Stimulated activated CD8-positive, alpha-beta memory T cell treated with anti-CD3 and anti-CD28 coated beads, Interleukin-7, amount 100 ng/mL, for 1 hour (primary cell): ENCODE measurements at regions not wholly inside any gene's neighbourhood (a gene's known extent, or its start where the extent isn't known, plus 50 kb on each side); places are given as distances from the start of the nearest gene placed in this dataset.
"Not testable (repeated sequence)": the region's sequence is repeated elsewhere in the genome, so short reads cannot be mapped to it uniquely, and the experiment has no call there.

Source experiments
- DNase-seq, 2 donors: peaks; one replicate each; pipeline ENCODE4 v3.0.0-alpha.2; 2020; ENCODE audit warnings: low read depth in 2 of 2

GRCh38 chr7:24134535-24134934 is 149.5 kb upstream of the NPY start:
- no peak for DNase-seq

GRCh38 chr7:24135003-24135817 is 148.8 kb upstream of the NPY start:
- no peak for DNase-seq

GRCh38 chr7:24137338-24137737 is 146.7 kb upstream of the NPY start:
- no peak for DNase-seq

GRCh38 chr7:24138343-24138742 is 145.6 kb upstream of the NPY start:
- DNase-seq: no peak

- DNase-seq: no peak
Measured at GRCh38 chr7:24140001-24140400, 144.0 kb upstream of the NPY start.

GRCh38 chr7:24141874-24142509 is 142.0 kb upstream of the NPY start:
- DNase-seq: no peak

- DNase-seq: no peak
Measured at GRCh38 chr7:24143547-24143946, 140.4 kb upstream of the NPY start.

GRCh38 chr7:24151944-24152343 is 132.0 kb upstream of the NPY start:
- no peak for DNase-seq

- no peak for DNase-seq
Measured at GRCh38 chr7:24152356-24152755, 131.6 kb upstream of the NPY start.

- DNase-seq: no peak
Measured at GRCh38 chr7:24152877-24153472, 131.0 kb upstream of the NPY start.

GRCh38 chr7:24157666-24158065 is 126.3 kb upstream of the NPY start:
- no peak for DNase-seq

GRCh38 chr7:24158975-24159374 is 125.0 kb upstream of the NPY start:
- no peak for DNase-seq

GRCh38 chr7:24164401-24164800 is 119.6 kb upstream of the NPY start:
- no peak for DNase-seq

- DNase-seq: no peak
Measured at GRCh38 chr7:24169077-24169624, 114.8 kb upstream of the NPY start.

GRCh38 chr7:24171951-24172350 is 112.0 kb upstream of the NPY start:
- not testable (repeated sequence) for DNase-seq

- DNase-seq: no peak
Measured at GRCh38 chr7:24172856-24173255, 111.1 kb upstream of the NPY start.

- DNase-seq: no peak
Measured at GRCh38 chr7:24175603-24176002, 108.4 kb upstream of the NPY start.

- DNase-seq: no peak
Measured at GRCh38 chr7:24178811-24179570, 105.0 kb upstream of the NPY start.

- DNase-seq: no peak
Measured at GRCh38 chr7:24191362-24191761, 92.6 kb upstream of the NPY start.

GRCh38 chr7:24192053-24192452 is 91.9 kb upstream of the NPY start:
- DNase-seq: no peak

GRCh38 chr7:24192691-24193090 is 91.3 kb upstream of the NPY start:
- DNase-seq: no peak

- no peak for DNase-seq
Measured at GRCh38 chr7:24197852-24198251, 86.1 kb upstream of the NPY start.
